GM12878 (cell line): ENCODE measurements at regions not wholly inside any gene's neighbourhood (a gene's known extent, or its start where the extent isn't known, plus 50 kb on each side); places are given as distances from the start of the nearest gene placed in this dataset.

Experiments used
- ATAC-seq: fragments of 200-7000 bp; cut with Tn5 transposase; 3 replicates; pipeline ENCODE4 v1.9.1; 2020; ENCODE audit warnings: mild to moderate bottlenecking, moderate library complexity
- BruUV-seq: library from RNA; stranded (reverse); fragments of 400-500 nt; replicated peaks from 2 replicates; lab custom pipeline; 2021; lab: Mats Ljungman, UMichigan
- CTCF ChIA-PET: fragments of 300-600 bp; sonication (Branson Sonifier 250); formaldehyde crosslinking; extraction: SDS; loops from one replicate; lab custom pipeline; 2021; ENCODE audit warnings: inconsistent platforms; lab: Yijun Ruan, JAX
- POLR2A ChIA-PET: fragments of 350-600 bp; formaldehyde crosslinking; extraction: SDS; loops from one replicate; lab custom pipeline; 2021; ENCODE audit warnings: inconsistent platforms; lab: Charles Lee
- RAD21 ChIA-PET: fragments of 300-600 bp; sonication (Branson Sonifier 250); formaldehyde crosslinking; loops from one replicate; lab custom pipeline; 2023; ENCODE audit warnings: antibody characterized with exemption; ENCODE audit not compliant: unreplicated experiment; lab: Charles Lee
- SMC1A ChIA-PET: fragments of 300-600 bp; sonication (Branson Sonifier 250); formaldehyde crosslinking; loops from one replicate; lab custom pipeline; 2023; ENCODE audit not compliant: unreplicated experiment, uncharacterized antibody; lab: Charles Lee
- DNase-seq: peaks from one replicate; pipeline ENCODE4 v3.0.0-alpha.2; 2011; ENCODE audit warnings: low read depth, low spot score
- FAIRE-seq: peaks from 3 replicates; lab custom pipeline; 2011; peaks lifted over from hg19 to GRCh38; lab: Jason Lieb, UNC
- H2AFZ ChIP-seq: 2 replicates; pipeline ENCODE4 v1.6.0; 2011; ENCODE audit warnings: low read depth, low read length, control low read depth; ENCODE audit not compliant: control insufficient read depth
- H3K27ac ChIP-seq: 2 replicates; pipeline ENCODE4 v1.5.1; 2011; ENCODE audit warnings: control low read depth; ENCODE audit not compliant: control insufficient read depth, insufficient read depth
- H3K27me3 ChIP-seq, 2 experiments: replicated peaks in 1 of 2; 2 replicates each; pipeline versions ENCODE4 v1.6.0 to v1.6.1; 2011; ENCODE audit warnings: low read length in 1 of 2; ENCODE audit not compliant: control insufficient read depth in 2 of 2, insufficient read depth in 2 of 2
- H3K36me3 ChIP-seq, 2 experiments: 2 replicates each; pipeline ENCODE4 v1.5.1; 2011; ENCODE audit warnings: low read length in 1 of 2; ENCODE audit not compliant: control insufficient read depth in 2 of 2, insufficient read depth in 2 of 2
- H3K4me1 ChIP-seq: 2 replicates; pipeline ENCODE4 v1.6.1; 2011; ENCODE audit warnings: mild to moderate bottlenecking, low read length, moderate library complexity, mixed read lengths; ENCODE audit not compliant: control insufficient read depth, insufficient read depth
- H3K4me2 ChIP-seq: 2 replicates; pipeline ENCODE4 v1.6.0; 2011; ENCODE audit warnings: control low read depth; ENCODE audit not compliant: control insufficient read depth, insufficient read depth
- H3K4me3 ChIP-seq: fragments of 200-600 bp; sonication (generic); 2 replicates; pipeline ENCODE4 v1.5.1; 2016
- H3K79me2 ChIP-seq: 2 replicates; pipeline ENCODE4 v1.6.0; 2011; ENCODE audit warnings: low read length; ENCODE audit not compliant: control insufficient read depth, insufficient read depth
- H3K9ac ChIP-seq: 2 replicates; pipeline ENCODE4 v1.8.0; 2011; ENCODE audit warnings: low read length, control low read depth, mixed read lengths; ENCODE audit not compliant: control insufficient read depth, insufficient read depth
- H3K9me3 ChIP-seq: replicated peaks from 3 replicates; pipeline ENCODE4 v1.5.1; 2011; ENCODE audit warnings: mild to moderate bottlenecking, low read length; ENCODE audit not compliant: control insufficient read depth, insufficient read depth
- H4K20me1 ChIP-seq: 2 replicates; pipeline ENCODE4 v1.6.0; 2011; ENCODE audit not compliant: control insufficient read depth, insufficient read depth
- E2F4 ChIP-seq: IDR thresholded peaks from 2 replicates; pipeline ENCODE4 v1.6.1; 2012; ENCODE audit warnings: low read depth, low read length, improper control_type of control experiment
- MEF2A ChIP-seq: IDR thresholded peaks from 2 replicates; pipeline ENCODE4 v1.6.1; 2011; ENCODE audit warnings: low read depth, mild to moderate bottlenecking, low read length, moderate library complexity; ENCODE audit not compliant: insufficient read depth
- NFIC ChIP-seq: IDR thresholded peaks from 2 replicates; pipeline ENCODE4 v1.6.1; 2012; ENCODE audit warnings: low read depth, mild to moderate bottlenecking, inconsistent platforms, low read length, moderate library complexity
- PBX3 ChIP-seq: IDR thresholded peaks from 2 replicates; pipeline ENCODE4 v1.6.1; 2011; ENCODE audit warnings: mild to moderate bottlenecking, low read depth, low read length, moderate library complexity; ENCODE audit not compliant: insufficient replicate concordance
- YY1 ChIP-seq: IDR thresholded peaks from 2 replicates; pipeline ENCODE4 v1.6.1; 2011; ENCODE audit warnings: low read depth, mild to moderate bottlenecking, low read length
- ZBTB40 ChIP-seq: fragments of 450-650 bp; IDR thresholded peaks from 2 replicates; pipeline ENCODE4 v1.6.1; 2016; ENCODE audit warnings: mild to moderate bottlenecking, moderate library complexity, borderline replicate concordance
- WGBS: methylation state at CpG from one replicate; pipeline ENCODE4 v1.1.6; 2016; ENCODE audit warnings: low lambda C conversion rate; ENCODE audit not compliant: insufficient replicate concordance, insufficient coverage; ENCODE audit errors: missing lambda C conversion rate; 5-methylcytosine and 5-hydroxymethylcytosine counted together
- in situ Hi-C: fragments of 300-500 bp; cut with MboI; formaldehyde crosslinking; loops from 9 replicates; pipeline ENCODE4 v1.14.3; 2018; ENCODE audit warnings: mixed read lengths
- intact Hi-C: fragments of 100-400 bp; cut with micrococcal nuclease; formaldehyde crosslinking; loops from one replicate; pipeline ENCODE4 v1.14.2; 2022; ENCODE audit not compliant: unreplicated experiment

GRCh38 chr11:106246495-106246894 is 169.0 kb downstream of the AASDHPPT start:
- in situ Hi-C loops: no loop called here
- no peak overlapping the region for H3K4me3 ChIP-seq
- ChIA-PET POLR2A (no interaction called here), RAD21 (no interaction called here), CTCF (no interaction called here), SMC1A (no interaction called here)
- no peaks in the 10 kb centered on the region for H3K9me3 ChIP-seq
- no peak overlapping the region for H2AFZ ChIP-seq
- intact Hi-C loops: no loop called here
- no TSS peak for BruUV-seq
- H3K27ac ChIP-seq: no peak overlapping the region
- no peaks in the 10 kb centered on the region for H3K27me3 ChIP-seq
- DNase-seq (no peak), FAIRE-seq (no peak), ATAC-seq (no peak)
- no peaks in the 10 kb centered on the region for H3K4me1 ChIP-seq
- no peak overlapping the region for H3K4me2 ChIP-seq
- 24% methylated on average over 3 of the region's 3 CpGs for WGBS
- TF ChIP-seq E2F4 (no peak), PBX3 (no peak), NFIC (no peak), MEF2A (no peak), ZBTB40 (no peak), YY1 (no peak)
- H3K79me2 ChIP-seq: no peaks in the 10 kb centered on the region
- no peaks in the 10 kb centered on the region for H3K36me3 ChIP-seq
- H3K9ac ChIP-seq: no peak overlapping the region
- H4K20me1 ChIP-seq: no peaks in the 10 kb centered on the region
